HL-60 (cell line): ENCODE measurements at regions not wholly inside any gene's neighbourhood (a gene's known extent, or its start where the extent isn't known, plus 50 kb on each side); places are given as distances from the start of the nearest gene placed in this dataset.
"Not testable (repeated sequence)": the region's sequence is repeated elsewhere in the genome, so short reads cannot be mapped to it uniquely, and the experiment has no call there.

Source experiments
- DNase-seq, 2 experiments: peaks; one replicate each; pipeline ENCODE4 v3.0.0-alpha.2; 2010 to 2020; ENCODE audit warnings: low read depth in 1 of 2, low spot score in 1 of 2
- H3K27ac ChIP-seq: fragments of 250-450 bp; sonication (Bioruptor Pico); replicated peaks from 2 replicates; pipeline ENCODE4 v1.5.1; 2020; ENCODE audit warnings: mild to moderate bottlenecking, moderate library complexity
- H3K27me3 ChIP-seq: fragments of 250-450 bp; sonication (Bioruptor Pico); 2 replicates; pipeline ENCODE4 v1.5.1; 2021; ENCODE audit warnings: mild to moderate bottlenecking, moderate library complexity; ENCODE audit not compliant: insufficient read depth, poor library complexity, severe bottlenecking
- H3K4me3 ChIP-seq: replicated peaks from 2 replicates; pipeline ENCODE4 v1.5.1; 2011; ENCODE audit warnings: mild to moderate bottlenecking, control low read depth, low read length; ENCODE audit not compliant: insufficient read depth
- CTCF ChIP-seq: IDR thresholded peaks from one replicate; pipeline ENCODE4 v1.5.1; 2011; ENCODE audit warnings: low read length, control low read depth, inconsistent platforms; ENCODE audit not compliant: insufficient read depth
- GABPA ChIP-seq: IDR thresholded peaks from 2 replicates; pipeline ENCODE4 v1.6.1; 2012; ENCODE audit warnings: low read depth
- POLR2AphosphoS5 ChIP-seq: IDR thresholded peaks from 2 replicates; pipeline ENCODE4 v1.6.1; 2012; ENCODE audit warnings: low read depth
- REST ChIP-seq: IDR thresholded peaks from 2 replicates; pipeline ENCODE4 v1.6.1; 2012; ENCODE audit warnings: low read depth; ENCODE audit not compliant: insufficient replicate concordance
- SPI1 ChIP-seq: IDR thresholded peaks from 2 replicates; pipeline ENCODE4 v1.6.1; 2012; ENCODE audit warnings: low read depth, mild to moderate bottlenecking, borderline replicate concordance

- Histone ChIP-seq H3K4me3 (no peak overlapping the region), H3K27ac (no peak overlapping the region), H3K27me3 (no peaks in the 10 kb centered on the region)
- DNase-seq, result no peak
- no peak for TF ChIP-seq SPI1
- TF ChIP-seq POLR2AphosphoS5, result no peak
- no peak for TF ChIP-seq REST
- no peak for TF ChIP-seq GABPA
These were observed 544.9 kb downstream of the ANKRD50 start for GRCh38 chr4:124167602-124168001.

GRCh38 chr4:124169524-124169923 lies 543.0 kb downstream of the ANKRD50 start:
- not testable (repeated sequence) for H3K27ac ChIP-seq, DNase-seq, H3K4me3 ChIP-seq, H3K27me3 ChIP-seq

- Histone ChIP-seq H3K27me3 (no peaks in the 10 kb centered on the region), H3K27ac (no peak overlapping the region), H3K4me3 (no peak overlapping the region)
- DNase-seq, result no peak
- TF ChIP-seq GABPA (no peak), POLR2AphosphoS5 (no peak), REST (no peak), CTCF (no peak), SPI1 (no peak)
These were observed 538.6 kb downstream of the ANKRD50 start for GRCh38 chr4:124173912-124174311.

GRCh38 chr4:124177647-124178425 lies 534.7 kb downstream of the ANKRD50 start:
- DNase-seq, result no peak
- H3K4me3 ChIP-seq, result no peak overlapping the region
- H3K27me3 ChIP-seq, result no peaks in the 10 kb centered on the region
- TF ChIP-seq SPI1 (no peak), REST (no peak), CTCF (no peak), POLR2AphosphoS5 (no peak), GABPA (no peak)
- no peak overlapping the region for H3K27ac ChIP-seq
